Heart left ventricle (tissue), 13 donors: ENCODE measurements at regions not wholly inside any gene's neighbourhood (a gene's known extent, or its start where the extent isn't known, plus 50 kb on each side); places are given as distances from the start of the nearest gene placed in this dataset.

Experiments
- CTCF ChIP-seq, 12 donors: fragments of 200-600 bp; sonication (generic) in 4 of 12; IDR thresholded peaks; one replicate each; pipeline versions ENCODE4 v1.5.0 to v1.8.0; 2018 to 2022; ENCODE audit warnings: antibody characterized with exemption in 12 of 12, mild to moderate bottlenecking in 5 of 12
- POLR2A ChIP-seq, 2 donors: fragments of 450-650 bp; IDR thresholded peaks; one replicate each; pipeline ENCODE4 v1.6.1; 2017; ENCODE audit warnings: antibody characterized with exemption in 2 of 2, mild to moderate bottlenecking in 2 of 2, moderate library complexity in 2 of 2
- donor health status: ischemic (EF 13 %, LVEDD 7.1; RV severe dilation, severe dysfunction).
- donor health status: DM: no; HTN: yes; CAD: no.
- donor health status: DM: no; HTN: no; CAD: no.
- donor health status: ischemic (EF 25% LVEDD 6.9; RV normal size, moderate dysfunction).
- donor health status: ischemic (EF 25% LVEDD 5.7; RV mildly dilated, moderate dysfunction).
- donor health status: ischemic (EF 35%, LVEDD 5.7; RV mildly dilated, moderate dysfunction).
- donor health status: nonischemic (EF 11% LVEDD 7.7; RV severe dilation, severe dysfunction).
- donor health status: DM: yes; HTN: yes; CAD: no.
- donor health status: PGD.
- donor health status: ischemic (EF 29% LVEDD 5.4; RV normal size, mild dysfunction).
- donor health status: nonischemic (EF 23%, LVEDD 6.1; RV moderate dilation, normal function).

DNA sequence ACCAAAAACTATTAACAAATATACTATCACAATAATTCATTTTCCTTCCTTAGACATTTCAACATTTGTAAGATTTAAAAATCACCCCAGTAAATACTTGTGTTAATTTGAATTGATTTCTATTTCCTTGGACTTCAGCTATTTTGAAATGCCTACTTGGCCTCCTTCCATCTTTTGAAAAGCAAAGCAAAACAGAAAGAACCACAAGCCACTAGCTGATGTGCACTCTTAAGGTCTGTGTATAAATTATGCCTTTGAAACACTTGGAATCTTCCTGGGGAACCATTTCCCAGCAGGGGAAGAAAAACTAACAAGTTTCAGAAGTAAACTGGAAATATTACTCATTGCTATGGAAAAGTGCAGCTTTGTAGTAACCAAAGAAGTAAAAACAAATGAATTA, 139.8 kb downstream of the CLCN4 start:
- TF ChIP-seq CTCF (IDR thresholded peaks at IDR 0.05) (no peak), POLR2A (IDR thresholded peaks at IDR 0.05) (no peak)
